ENCODE measurements at regions not wholly inside any gene's neighbourhood (a gene's known extent, or its start where the extent isn't known, plus 50 kb on each side); places are given as distances from the start of the nearest gene placed in this dataset.
A peak's percentile ranks its signal among the peaks of the same experiment; 100 is the strongest.

DNA sequence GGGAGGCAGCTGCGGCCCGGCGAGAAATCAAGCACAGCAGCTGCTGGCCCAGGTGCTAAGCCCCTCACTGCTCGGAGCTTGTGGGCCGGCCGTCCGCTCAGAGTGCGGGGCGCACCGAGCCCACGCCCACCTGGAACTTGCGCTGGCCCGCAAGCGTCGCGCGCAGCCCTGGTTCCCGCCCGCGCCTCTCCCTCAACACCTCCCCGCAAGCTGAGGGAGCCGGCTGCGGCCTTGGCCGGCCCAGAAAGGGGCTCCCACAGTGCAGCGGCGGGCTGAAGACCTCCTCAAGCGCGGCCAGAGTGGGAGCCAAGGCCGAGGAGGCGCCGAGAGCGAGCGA, 92.9 kb downstream of the HAPSTR1 start:
- no peak for DNase-seq (ENCODE audit: low spot score)
- in situ Hi-C loops (cut with HindIII; ENCODE audit: low sequenced_read_pairs), result no loop called here

GRCh38 chr16:9185381-9185780, 93.9 kb downstream of the HAPSTR1 start:
- in situ Hi-C loops (cut with HindIII; ENCODE audit: low sequenced_read_pairs), result no loop called here
- no peak for DNase-seq (ENCODE audit: low spot score)

DNA sequence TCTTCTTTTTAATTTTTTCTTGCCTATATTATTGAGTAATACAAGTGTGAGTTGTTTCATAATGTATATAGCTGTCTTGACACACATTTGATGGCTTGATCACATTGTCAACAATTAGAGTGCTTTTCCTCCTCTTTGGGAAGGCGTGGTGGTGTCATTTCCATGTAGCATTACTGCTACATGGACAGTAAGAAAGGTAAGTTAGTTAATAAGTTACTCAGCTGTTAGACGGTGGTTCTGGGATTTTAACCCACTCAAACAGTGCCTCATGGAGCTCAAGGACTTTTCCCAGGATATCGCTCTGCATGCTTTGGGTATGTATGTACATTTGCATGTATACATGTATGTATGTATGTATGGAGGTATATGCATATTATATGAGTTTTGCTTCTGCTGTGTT, 94.6 kb downstream of the HAPSTR1 start:
- in situ Hi-C loops (cut with HindIII; ENCODE audit: low sequenced_read_pairs), result no loop called here
- no peak for DNase-seq (ENCODE audit: low spot score)

GRCh38 chr16:9188721-9189120, 97.3 kb downstream of the HAPSTR1 start:
- in situ Hi-C loops (cut with HindIII; ENCODE audit: low sequenced_read_pairs), result no loop called here
- no peak for DNase-seq (ENCODE audit: low spot score)

DNA sequence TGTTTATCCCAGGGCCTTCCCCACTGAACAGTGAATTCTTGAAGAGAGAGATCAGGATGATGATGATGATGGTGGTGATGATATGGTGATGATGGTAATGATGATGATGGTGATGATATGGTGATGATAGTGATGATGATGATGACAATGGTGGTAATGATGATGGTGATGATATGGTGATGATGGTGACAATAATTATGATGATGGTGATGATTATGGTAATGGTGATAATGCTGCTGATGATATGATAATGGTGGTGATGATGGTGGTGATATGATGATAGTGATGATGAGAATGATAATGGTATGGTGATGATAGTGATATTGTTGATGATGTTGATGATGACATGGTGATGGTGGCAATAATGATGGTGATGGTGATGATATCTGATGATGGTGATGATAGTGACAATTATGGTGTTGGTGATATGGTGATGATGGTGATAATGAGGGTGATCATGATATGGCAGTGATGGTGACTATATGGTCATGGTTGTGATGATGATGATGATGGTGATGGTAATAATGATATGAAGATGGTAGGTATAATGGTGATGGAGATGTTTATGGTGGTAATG, 99.9 kb downstream of the HAPSTR1 start:
- in situ Hi-C loops (cut with HindIII; ENCODE audit: low sequenced_read_pairs), result no loop called here
- DNase-seq (ENCODE audit: low spot score), result no peak

- in situ Hi-C loops (cut with HindIII; ENCODE audit: low sequenced_read_pairs), result no loop called here
- no peak for DNase-seq (ENCODE audit: low spot score)
These were observed 101.3 kb downstream of the HAPSTR1 start for GRCh38 chr16:9192746-9193145.

DNA sequence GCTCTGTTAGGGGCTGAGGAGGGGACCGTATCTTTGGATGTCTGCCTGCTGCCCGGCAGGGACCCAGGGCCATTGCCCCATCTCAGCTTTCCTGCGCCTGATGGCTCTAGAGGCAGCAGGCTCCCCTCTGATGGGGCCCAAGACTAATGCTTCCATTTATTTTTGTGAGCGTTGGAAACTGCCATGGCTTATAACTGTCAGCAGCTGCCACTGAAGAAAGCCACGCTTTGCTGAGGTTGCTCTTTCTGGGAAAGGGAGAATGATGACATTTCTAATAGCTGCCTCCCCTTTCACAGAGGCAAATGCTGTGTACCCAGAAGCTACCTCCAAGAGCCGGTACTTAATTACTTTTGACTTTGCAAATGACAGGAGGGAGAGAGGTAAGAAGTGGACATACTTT, 103.8 kb downstream of the HAPSTR1 start:
- in situ Hi-C loops (cut with HindIII; ENCODE audit: low sequenced_read_pairs), result no loop called here
- no peak for DNase-seq (ENCODE audit: low spot score)

- in situ Hi-C loops (cut with HindIII; ENCODE audit: low sequenced_read_pairs), result no loop called here
- no peak for DNase-seq (ENCODE audit: low spot score)
These were observed 106.7 kb downstream of the HAPSTR1 start for GRCh38 chr16:9197957-9198661.

DNA sequence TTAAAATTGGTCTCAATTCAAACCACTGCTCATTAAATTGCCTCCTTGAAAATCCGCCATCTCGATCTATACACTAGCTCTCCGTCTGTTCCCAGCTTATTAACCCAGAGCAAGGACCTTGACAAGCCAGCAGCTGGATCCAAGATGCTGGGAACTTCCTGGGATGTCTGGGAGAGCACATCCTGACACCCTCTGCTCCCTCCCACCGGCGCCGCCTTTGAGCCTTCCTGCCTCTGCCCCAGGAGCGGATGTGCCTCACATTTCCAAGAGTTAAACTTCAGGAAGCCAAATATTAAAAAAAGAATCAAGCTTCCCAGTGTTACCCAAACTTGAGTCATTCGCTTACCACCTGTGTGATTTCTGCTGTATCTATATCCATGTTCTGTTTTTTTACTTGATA, 107.9 kb downstream of the HAPSTR1 start:
- DNase-seq (ENCODE audit: low spot score), result no peak
- in situ Hi-C loops (cut with HindIII; ENCODE audit: low sequenced_read_pairs), result no loop called here

- no peak for DNase-seq (ENCODE audit: low spot score)
- in situ Hi-C loops (cut with HindIII; ENCODE audit: low sequenced_read_pairs), result no loop called here
These were observed 108.3 kb downstream of the HAPSTR1 start for GRCh38 chr16:9199751-9200150.

DNA sequence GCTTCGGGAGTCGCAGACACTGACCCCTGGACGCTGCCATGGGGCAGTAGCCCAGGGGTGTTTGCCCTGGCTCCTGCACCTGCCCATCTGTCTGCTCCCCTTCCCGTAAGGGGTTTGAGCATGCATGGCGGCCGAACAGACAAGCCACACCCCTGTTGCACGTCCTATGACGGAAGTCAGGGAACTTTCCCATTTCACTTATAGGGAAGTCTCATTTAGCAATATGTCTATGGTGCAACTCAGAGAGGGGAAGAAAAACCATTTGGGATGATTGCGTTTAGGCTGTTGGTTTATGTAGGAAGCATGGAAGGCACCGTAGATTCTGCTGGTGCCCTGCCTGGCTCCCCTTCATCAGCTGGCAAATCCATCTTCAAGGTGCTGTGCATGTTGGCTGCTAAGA, 112.5 kb downstream of the HAPSTR1 start:
- in situ Hi-C loops (cut with HindIII; ENCODE audit: low sequenced_read_pairs), result no loop called here
- DNase-seq (ENCODE audit: low spot score), result no peak

DNA sequence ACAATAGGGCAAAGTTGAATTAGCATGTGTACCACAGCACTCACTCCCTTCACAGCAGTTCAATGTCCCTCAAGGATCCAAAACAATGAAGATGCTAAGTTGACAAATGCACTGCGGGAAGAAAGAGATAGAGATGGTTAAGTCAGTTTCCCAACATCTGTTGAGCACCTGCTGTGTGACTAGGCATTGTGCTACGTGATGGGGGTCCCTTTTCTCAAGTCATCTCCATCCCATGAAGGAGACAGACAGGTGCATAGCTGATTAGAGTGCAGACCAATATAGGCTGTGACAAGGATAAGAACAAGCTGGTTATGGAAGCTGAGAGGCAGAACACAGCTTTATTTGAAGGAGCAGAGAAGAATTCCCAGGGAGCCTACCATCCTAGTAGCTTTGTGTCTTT, 114.2 kb downstream of the HAPSTR1 start:
- in situ Hi-C loops (cut with HindIII; ENCODE audit: low sequenced_read_pairs), result no loop called here
- DNase-seq (ENCODE audit: low spot score), result no peak

DNA sequence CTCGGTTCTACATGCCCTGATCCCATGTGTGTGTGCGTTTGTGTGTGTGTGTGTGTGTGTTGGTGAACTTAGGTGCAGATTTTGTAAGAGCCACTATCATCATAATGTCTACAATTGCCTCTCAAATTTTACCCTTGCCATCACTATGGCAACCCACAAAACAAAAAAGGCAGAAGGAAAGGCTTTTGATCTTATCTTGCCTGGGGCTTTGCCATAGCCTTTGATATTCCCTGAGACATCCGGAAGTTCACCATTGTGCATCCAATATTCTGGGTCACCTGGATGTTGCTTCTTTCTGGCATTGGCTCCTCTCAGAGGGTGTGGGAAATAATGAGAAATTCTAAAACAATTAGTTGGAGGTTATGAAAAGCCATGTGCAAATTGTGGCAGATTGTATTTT, 114.7 kb downstream of the HAPSTR1 start:
- in situ Hi-C loops (cut with HindIII; ENCODE audit: low sequenced_read_pairs), result no loop called here
- DNase-seq (ENCODE audit: low spot score), result no peak

DNA sequence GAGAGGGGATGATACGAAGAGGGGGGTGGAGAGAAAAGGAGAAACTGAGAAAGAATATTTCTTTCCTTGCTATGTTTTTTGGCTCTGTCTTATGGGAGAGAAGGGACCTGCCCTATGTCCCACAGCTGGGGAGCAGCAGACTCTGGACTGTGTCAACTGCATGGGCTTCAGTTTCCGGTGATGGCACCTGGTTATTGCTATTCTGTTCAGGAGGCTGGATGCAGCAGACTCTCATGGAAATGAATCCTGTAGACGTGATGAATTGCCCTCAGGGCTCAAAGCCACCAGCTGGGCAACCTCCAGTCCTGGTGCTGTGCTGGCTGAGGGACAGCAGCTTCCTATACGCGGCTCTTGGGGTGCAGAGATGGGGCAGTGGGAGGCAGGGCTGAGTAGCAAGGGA, 121.2 kb downstream of the HAPSTR1 start:
- in situ Hi-C loops (cut with HindIII; ENCODE audit: low sequenced_read_pairs), result no loop called here
- no peak for DNase-seq (ENCODE audit: low spot score)

- no peak for DNase-seq (ENCODE audit: low spot score)
- in situ Hi-C loops (cut with HindIII; ENCODE audit: low sequenced_read_pairs), result no loop called here
These were observed 128.4 kb downstream of the HAPSTR1 start for GRCh38 chr16:9219813-9220212.

- in situ Hi-C loops (cut with HindIII; ENCODE audit: low sequenced_read_pairs), result no loop called here
- peak; percentile 6 for DNase-seq (ENCODE audit: low spot score)
These were observed 134.3 kb downstream of the HAPSTR1 start for GRCh38 chr16:9225527-9226316.

DNA sequence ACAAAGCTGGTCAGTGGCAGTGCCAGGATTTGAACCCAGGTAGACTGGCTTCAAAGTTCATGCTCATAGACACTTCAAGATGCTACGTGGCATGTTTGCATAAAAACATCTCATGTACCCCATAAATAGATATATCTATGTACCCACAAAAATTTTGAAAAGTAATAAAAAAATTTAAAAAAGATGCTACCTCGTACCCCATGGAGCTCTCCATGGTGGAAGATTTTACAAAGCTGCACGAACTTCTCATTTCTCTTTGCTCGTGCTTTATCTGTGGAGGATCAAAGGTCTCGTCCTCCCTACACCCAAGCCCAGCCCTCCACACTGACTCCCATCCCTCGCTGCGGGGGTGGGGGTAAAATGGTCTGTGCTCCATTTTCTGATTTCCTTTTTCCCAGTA, 135.5 kb downstream of the HAPSTR1 start:
- DNase-seq (ENCODE audit: low spot score), result no peak
- in situ Hi-C loops (cut with HindIII; ENCODE audit: low sequenced_read_pairs), result no loop called here

GRCh38 chr16:9231039-9231438, 139.6 kb downstream of the HAPSTR1 start:
- in situ Hi-C loops (cut with HindIII; ENCODE audit: low sequenced_read_pairs), result no loop called here
- no peak for DNase-seq (ENCODE audit: low spot score)

DNA sequence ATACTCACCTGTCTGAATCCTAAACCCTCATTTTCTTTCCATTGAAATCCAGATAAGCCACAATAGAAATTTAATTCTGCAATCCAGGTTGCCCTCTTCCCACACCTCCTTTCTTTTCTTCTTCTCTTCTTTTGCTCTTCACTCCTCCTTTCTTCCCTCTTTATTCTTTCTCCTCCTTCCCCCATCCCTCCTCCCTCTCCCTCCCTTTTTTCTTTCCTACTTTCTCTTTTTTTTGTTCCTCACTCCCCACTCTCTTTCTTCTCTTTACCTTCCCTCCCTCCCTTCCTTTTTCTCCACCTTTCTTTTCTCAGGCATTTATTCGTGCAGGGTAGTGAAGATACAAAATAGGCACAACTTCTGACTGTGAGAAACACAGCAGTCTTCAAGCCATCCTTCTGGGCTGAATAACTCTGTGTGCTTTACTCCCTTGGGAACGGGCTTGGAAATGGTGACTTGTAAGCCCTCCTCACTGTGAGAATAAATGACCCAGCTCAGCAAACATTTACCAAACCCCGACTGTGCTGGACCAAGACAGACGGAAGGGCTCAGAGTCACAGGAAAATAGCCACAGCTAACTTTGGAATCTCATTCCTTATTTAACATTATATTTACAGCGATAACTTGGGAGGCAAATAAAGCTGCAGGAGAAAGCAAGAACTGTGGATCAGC, 140.8 kb downstream of the HAPSTR1 start:
- in situ Hi-C loops (cut with HindIII; ENCODE audit: low sequenced_read_pairs), result no loop called here
- DNase-seq (ENCODE audit: low spot score), result no peak

DNA sequence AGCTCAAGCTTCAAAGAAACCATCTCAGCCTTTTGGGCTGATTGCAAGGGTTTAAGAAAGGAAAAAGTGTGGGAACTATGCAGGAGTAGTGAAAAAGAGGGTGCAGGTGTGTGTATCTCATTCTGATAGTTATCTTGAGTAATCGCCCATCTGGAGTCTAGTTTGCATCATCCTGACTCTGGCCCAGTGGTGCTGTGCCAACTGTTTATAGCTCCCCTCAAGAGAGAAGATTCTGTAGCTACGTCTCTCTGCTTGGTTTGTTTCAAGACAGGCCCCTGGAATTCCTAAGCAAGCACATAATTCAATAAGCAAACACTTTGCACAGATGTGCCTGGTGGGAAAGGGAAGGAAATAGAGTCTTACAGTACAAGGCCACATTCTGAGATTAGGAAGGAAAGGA, 144.4 kb downstream of the HAPSTR1 start:
- DNase-seq (ENCODE audit: low spot score), result no peak
- in situ Hi-C loops (cut with HindIII; ENCODE audit: low sequenced_read_pairs), result no loop called here
